ENCODE measurements at regions not wholly inside any gene's neighbourhood (a gene's known extent, or its start where the extent isn't known, plus 50 kb on each side); places are given as distances from the start of the nearest gene placed in this dataset.

- no peak for TF ChIP-seq CTCF (IDR thresholded peaks at IDR 0.05)
- TF ChIP-seq POLR2A (IDR thresholded peaks at IDR 0.05), result no peak
Observed at GRCh38 chr7:67616517-67616916, 619.9 kb downstream of the TYW1 start.
